ENCODE measurements at regions not wholly inside any gene's neighbourhood (a gene's known extent, or its start where the extent isn't known, plus 50 kb on each side); places are given as distances from the start of the nearest gene placed in this dataset.

- no peak for TF ChIP-seq RAD21 (IDR thresholded peaks at IDR 0.05; ENCODE audit: low read length)
- TF ChIP-seq CTCF (IDR thresholded peaks at IDR 0.05): no peak
- TF ChIP-seq REST (IDR thresholded peaks at IDR 0.05; ENCODE audit: low read depth, low read length): no peak
- TF ChIP-seq YY1 (IDR thresholded peaks at IDR 0.05; ENCODE audit: low read depth): no peak
- no peak for TF ChIP-seq ELF1 (IDR thresholded peaks at IDR 0.05)
- TF ChIP-seq POLR2AphosphoS5 (IDR thresholded peaks at IDR 0.05; ENCODE audit: low read depth, low read length): no peak
- TF ChIP-seq PBX3 (IDR thresholded peaks at IDR 0.05): no peak
- TF ChIP-seq EZH2phosphoT487 (IDR thresholded peaks at IDR 0.05; ENCODE audit: borderline replicate concordance, low read depth): no peak
- TF ChIP-seq SIN3A (IDR thresholded peaks at IDR 0.05; ENCODE audit: borderline replicate concordance, low read depth, low read length): no peak
- TF ChIP-seq MXI1 (IDR thresholded peaks at IDR 0.05; ENCODE audit: low read depth, low read length): no peak
- no peak for TF ChIP-seq RCOR1 (IDR thresholded peaks at IDR 0.05; ENCODE audit: low read length)
- no peak for TF ChIP-seq GABPA (IDR thresholded peaks at IDR 0.05; ENCODE audit: low read depth)
- no peak for TF ChIP-seq TAF1 (IDR thresholded peaks at IDR 0.05; ENCODE audit: borderline replicate concordance, low read depth, low read length)
Observed at GRCh38 chrX:39851745-39852455, 245.9 kb downstream of the BCOR start.
